Mammary epithelial cell (primary cell): ENCODE measurements at regions not wholly inside any gene's neighbourhood (a gene's known extent, or its start where the extent isn't known, plus 50 kb on each side); places are given as distances from the start of the nearest gene placed in this dataset.

Experiments
- CTCF ChIP-seq, 2 donors: IDR thresholded peaks in 1 of 2; conservative IDR thresholded peaks in 1 of 2; 2 replicates each; pipeline ENCODE4 v1.5.1; 2011 to 2012; ENCODE audit warnings: inconsistent platforms in 2 of 2, low read length in 2 of 2, mild to moderate bottlenecking in 2 of 2, control low read depth in 1 of 2, low read depth in 1 of 2; ENCODE audit not compliant: insufficient read depth in 1 of 2; ENCODE audit errors: extremely low read depth in 1 of 2
- EZH2 ChIP-seq: IDR thresholded peaks from 2 replicates; pipeline ENCODE4 v1.6.1; 2012; ENCODE audit warnings: low read length, inconsistent platforms, borderline replicate concordance

- TF ChIP-seq CTCF (conservative IDR thresholded peaks at IDR 0.05 in 1 of 2, IDR thresholded peaks at IDR 0.05 in 1 of 2; ENCODE audit: extremely low read depth in 1 of 2, insufficient read depth in 1 of 2, low read depth in 1 of 2, low read length in 2 of 2) (no peak), EZH2 (no peak)
Measured at GRCh38 chr22:34669001-34669400, 397.0 kb upstream of the ISX start.
